ENCODE measurements at regions not wholly inside any gene's neighbourhood (a gene's known extent, or its start where the extent isn't known, plus 50 kb on each side); places are given as distances from the start of the nearest gene placed in this dataset.

DNA sequence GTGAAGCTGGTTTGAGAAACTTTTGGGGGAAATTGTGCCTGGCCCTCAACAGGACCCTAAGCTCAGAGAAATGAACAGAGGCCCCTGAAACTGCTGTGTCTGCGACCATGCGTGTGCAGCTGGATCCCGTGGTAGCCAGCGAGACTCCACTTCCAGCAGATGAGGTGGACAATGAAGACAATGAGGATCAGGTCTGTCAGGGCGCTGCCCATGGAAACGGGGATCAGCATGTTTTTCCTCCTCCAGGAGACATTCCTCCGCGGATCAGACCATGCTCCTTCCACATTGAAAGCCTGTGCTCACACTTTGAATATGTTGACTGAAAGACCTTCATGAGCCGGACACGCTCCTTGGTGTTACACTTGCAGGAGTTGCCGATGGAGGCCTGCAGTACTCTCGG lies 1439.8 kb upstream of the ALCAM start:
- TF ChIP-seq, protein P1, sequence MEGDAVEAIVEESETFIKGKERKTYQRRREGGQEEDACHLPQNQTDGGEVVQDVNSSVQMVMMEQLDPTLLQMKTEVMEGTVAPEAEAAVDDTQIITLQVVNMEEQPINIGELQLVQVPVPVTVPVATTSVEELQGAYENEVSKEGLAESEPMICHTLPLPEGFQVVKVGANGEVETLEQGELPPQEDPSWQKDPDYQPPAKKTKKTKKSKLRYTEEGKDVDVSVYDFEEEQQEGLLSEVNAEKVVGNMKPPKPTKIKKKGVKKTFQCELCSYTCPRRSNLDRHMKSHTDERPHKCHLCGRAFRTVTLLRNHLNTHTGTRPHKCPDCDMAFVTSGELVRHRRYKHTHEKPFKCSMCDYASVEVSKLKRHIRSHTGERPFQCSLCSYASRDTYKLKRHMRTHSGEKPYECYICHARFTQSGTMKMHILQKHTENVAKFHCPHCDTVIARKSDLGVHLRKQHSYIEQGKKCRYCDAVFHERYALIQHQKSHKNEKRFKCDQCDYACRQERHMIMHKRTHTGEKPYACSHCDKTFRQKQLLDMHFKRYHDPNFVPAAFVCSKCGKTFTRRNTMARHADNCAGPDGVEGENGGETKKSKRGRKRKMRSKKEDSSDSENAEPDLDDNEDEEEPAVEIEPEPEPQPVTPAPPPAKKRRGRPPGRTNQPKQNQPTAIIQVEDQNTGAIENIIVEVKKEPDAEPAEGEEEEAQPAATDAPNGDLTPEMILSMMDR (IDR thresholded peaks at IDR 0.05 in 2 of 3, conservative IDR thresholded peaks at IDR 0.05 in 1 of 3; ENCODE audit: control insufficient read depth in 2 of 3, extremely low read depth in 1 of 3, insufficient read depth in 1 of 3, low read depth in 3 of 3, low read length in 3 of 3) = no peak
- TF ChIP-seq, protein P2, sequence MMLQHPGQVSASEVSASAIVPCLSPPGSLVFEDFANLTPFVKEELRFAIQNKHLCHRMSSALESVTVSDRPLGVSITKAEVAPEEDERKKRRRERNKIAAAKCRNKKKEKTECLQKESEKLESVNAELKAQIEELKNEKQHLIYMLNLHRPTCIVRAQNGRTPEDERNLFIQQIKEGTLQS (IDR thresholded peaks at IDR 0.05; ENCODE audit: borderline replicate concordance, extremely low read depth, low read depth, low read length) = no peak
- TF ChIP-seq SUZ12 (IDR thresholded peaks at IDR 0.05; ENCODE audit: unreplicated experiment) (no peak), POLR2AphosphoS5 (IDR thresholded peaks at IDR 0.05; ENCODE audit: low read length) (no peak), EGR1 (IDR thresholded peaks at IDR 0.05; ENCODE audit: borderline replicate concordance in 1 of 2, low read depth in 2 of 2, low read length in 2 of 2) (no peak), BHLHE40 (IDR thresholded peaks at IDR 0.05; ENCODE audit: borderline replicate concordance in 1 of 2, low read depth in 2 of 2, low read length in 1 of 2) (no peak), EZH2 (IDR thresholded peaks at IDR 0.05; ENCODE audit: borderline replicate concordance, control insufficient read depth, low read depth, low read length) (no peak), CBFB (IDR thresholded peaks at IDR 0.05; ENCODE audit: low read depth) (no peak), CBX5 (IDR thresholded peaks at IDR 0.05; ENCODE audit: low read depth) (no peak), ETV6 (conservative IDR thresholded peaks at IDR 0.05 in 1 of 2, IDR thresholded peaks at IDR 0.05 in 1 of 2; ENCODE audit: borderline replicate concordance in 1 of 2, low read depth in 1 of 2) (no peak), BCL11A (IDR thresholded peaks at IDR 0.05; ENCODE audit: low read depth, low read length) (no peak), ESRRA (IDR thresholded peaks at IDR 0.05; ENCODE audit: low read length) (no peak)
- TF ChIP-seq, protein P3, sequence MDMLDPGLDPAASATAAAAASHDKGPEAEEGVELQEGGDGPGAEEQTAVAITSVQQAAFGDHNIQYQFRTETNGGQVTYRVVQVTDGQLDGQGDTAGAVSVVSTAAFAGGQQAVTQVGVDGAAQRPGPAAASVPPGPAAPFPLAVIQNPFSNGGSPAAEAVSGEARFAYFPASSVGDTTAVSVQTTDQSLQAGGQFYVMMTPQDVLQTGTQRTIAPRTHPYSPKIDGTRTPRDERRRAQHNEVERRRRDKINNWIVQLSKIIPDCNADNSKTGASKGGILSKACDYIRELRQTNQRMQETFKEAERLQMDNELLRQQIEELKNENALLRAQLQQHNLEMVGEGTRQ (IDR thresholded peaks at IDR 0.05; ENCODE audit: borderline replicate concordance, low read depth, low read length) = no peak
